Right ventricle myocardium superior (tissue), 1 donor: ENCODE measurements at regions not wholly inside any gene's neighbourhood (a gene's known extent, or its start where the extent isn't known, plus 50 kb on each side); places are given as distances from the start of the nearest gene placed in this dataset.
"Not testable (repeated sequence)": the region's sequence is repeated elsewhere in the genome, so short reads cannot be mapped to it uniquely, and the experiment has no call there.

Experiments
- ATAC-seq: fragments of 200-7000 bp; cut with Tn5 transposase; one replicate; pipeline ENCODE4 v1.9.1; 2020; ENCODE audit warnings: mild to moderate bottlenecking; ENCODE audit not compliant: poor library complexity
- DNase-seq: peaks from one replicate; pipeline ENCODE4 v3.0.0-alpha.2; 2020
- intact Hi-C: fragments of 100-400 bp; cut with DNase I; formaldehyde crosslinking; loops from one replicate; pipeline ENCODE4 v1.11.2; 2022
- donor health status: DM: no; HTN: yes; CAD: no; lungs with severe emphysema.

GRCh38 chr3:30303770-30304169 is 302.6 kb upstream of the TGFBR2 start:
- DNase-seq (no peak), ATAC-seq (no peak)
- intact Hi-C loops: no loop called here

- no peak for DNase-seq
- no peak for ATAC-seq
- intact Hi-C loops: no loop called here
Measured at GRCh38 chr3:30305021-30305420, 301.4 kb upstream of the TGFBR2 start.

- intact Hi-C loops: no loop called here
- ATAC-seq: no peak
- DNase-seq: no peak
Measured at GRCh38 chr3:30306896-30307295, 299.5 kb upstream of the TGFBR2 start.

- DNase-seq: no peak
- no peak for ATAC-seq
- intact Hi-C loops: no loop called here
Measured at GRCh38 chr3:30307372-30307950, 298.9 kb upstream of the TGFBR2 start.

DNA sequence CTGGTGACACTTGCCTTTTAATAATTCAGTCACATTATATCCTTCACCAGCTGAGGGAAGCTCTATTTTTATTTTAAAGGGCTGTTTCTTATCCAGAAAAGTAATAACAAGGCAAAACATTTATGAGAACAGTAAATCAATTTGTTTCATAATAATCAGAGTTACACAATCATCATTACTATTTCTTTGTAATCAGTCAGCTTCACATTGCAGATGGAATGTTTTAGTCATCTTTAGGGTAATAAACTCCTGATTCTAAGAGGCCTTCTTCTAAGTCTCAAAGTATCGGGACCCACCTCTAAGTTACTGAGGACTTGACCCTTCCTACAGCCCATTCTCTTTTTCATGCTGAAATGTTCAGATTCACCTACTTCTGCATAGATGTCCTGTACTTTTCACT is 298.3 kb upstream of the TGFBR2 start:
- peak; percentile 26 for ATAC-seq
- DNase-seq: no peak
- intact Hi-C loops: no loop called here

DNA sequence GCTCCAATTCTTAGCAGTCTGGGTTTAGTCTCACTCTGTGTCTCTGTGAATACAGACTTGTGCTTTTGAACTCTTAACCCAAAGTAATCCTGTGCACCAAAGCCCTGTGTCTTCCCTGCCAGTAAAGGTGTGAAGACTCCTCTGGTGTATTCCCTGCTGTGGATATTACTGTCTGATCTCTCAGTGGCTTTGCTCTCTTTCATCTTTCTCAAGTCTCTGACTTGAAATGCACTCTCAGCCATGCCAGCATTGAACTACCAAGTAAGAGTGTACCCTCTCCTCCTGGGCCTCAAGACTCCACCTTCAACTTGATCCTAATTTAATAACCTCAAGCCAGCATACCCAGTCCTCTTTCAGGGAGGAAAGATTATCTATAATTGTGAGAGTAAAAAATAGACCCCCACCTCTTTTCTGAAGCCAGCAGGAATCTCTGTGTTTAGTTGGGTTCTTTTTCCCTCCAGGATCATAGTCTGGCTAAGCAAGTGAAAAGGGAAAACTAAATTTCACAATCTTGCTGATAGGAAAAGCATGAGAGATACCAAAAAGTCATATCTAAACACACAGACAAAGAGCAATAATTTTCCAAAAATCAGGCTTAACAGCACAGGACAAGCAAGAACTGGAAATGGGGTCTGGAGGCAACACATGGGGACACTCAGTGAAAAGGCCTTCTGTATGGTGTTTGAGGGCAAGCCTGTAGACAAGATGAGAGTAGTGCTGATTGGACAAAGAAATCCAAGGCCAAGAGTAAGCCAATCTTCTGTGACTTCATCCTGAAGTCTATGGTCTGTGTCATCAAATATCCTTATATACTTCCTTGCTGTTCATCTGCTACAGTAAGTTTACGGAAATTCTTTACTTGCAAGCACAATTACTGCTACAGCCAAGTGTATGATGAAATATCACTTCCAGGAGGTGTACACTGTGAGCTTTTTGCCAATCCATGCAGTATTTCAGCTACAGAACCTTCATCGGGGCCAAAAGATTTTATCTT is 296.1 kb upstream of the TGFBR2 start:
- DNase-seq (no peak), ATAC-seq (peak; percentile 36)
- intact Hi-C loops: no loop called here

DNA sequence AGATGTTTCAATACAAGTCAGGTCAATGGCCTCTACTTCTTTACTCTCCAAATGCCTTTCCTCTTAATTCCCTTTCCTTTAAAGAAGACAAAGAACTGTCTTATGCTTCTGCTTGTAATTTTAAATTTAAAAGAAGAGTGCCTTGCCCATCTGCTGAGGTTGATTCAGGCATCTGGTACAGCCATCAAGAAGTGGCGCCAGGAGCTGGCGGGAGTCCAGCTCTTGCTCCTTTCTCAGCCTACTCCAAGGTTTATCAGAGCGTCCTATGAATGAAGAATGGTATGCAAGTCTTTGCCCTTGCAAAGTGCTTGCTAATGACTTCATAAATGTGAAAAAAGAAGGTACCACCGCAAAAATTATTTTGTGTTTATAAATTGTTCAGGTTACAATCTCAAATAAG is 294.6 kb upstream of the TGFBR2 start:
- ATAC-seq: no peak
- peak; percentile 67 for DNase-seq
- intact Hi-C loops: no loop called here

DNA sequence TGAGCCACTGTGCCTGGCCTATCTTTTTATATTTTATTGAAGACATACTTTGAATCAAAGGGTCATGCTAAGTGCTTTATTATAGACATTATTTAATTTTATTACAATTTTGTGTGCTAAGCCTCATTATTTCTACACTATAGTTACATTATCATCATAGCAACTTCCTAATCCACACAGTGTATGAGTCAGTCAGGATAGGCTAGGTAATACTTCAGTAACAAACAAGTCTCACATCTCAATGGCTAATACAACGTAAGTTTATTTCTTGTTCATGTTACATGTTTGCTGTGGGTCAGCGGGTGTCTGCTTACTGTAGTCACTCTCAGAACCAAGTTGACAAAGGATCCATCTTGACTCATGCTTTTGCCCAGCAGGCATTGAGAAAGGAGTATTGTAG is 292.6 kb upstream of the TGFBR2 start:
- no peak for DNase-seq
- intact Hi-C loops: no loop called here
- no peak for ATAC-seq

DNA sequence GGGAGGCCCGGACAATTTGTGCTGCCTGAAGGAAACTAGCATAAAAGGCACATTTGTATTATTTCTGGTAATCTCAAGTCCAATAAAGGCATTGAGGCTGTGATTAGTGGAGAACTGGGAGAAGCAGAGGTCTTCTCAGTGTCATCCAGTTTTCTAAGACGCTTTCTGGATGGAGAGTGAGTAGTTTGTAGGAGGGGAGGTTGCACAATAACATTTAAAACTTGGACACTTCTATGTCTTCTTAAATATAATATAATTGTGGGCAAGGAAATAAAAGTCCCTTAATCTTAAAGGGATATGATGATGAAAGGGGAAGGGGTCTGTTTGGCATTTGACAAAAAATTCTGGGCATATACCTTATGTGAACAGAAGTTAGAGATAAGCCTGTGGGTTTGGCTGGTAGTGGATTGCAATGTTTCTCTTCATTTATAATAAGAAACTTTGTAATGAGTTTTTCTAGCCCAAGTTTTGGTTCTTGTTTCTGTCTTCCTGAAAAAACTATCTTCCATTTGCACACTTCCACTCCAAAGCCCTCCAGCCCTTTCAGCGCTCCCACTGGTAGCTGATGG is 291.6 kb upstream of the TGFBR2 start:
- intact Hi-C loops: no loop called here
- no peak for DNase-seq
- ATAC-seq: peak; percentile 62

DNA sequence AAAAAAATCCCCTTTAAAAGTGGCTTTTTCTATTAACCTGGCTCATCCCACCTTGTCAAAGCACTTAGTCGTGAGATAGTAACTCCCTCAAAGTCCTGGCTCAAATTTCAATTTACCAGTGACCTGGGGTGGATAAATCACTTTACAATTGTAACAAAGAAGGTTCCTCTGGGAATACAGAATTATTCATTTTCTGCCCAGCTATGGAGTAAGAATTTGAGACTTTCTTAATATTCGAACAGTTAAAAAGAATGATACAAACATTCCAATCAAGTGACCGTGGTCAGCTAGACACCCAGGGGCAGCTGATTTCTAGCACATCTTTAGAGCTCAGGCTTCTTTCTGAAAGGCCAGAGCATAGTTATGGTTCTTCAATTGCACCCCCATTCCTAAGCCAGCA is 291.0 kb upstream of the TGFBR2 start:
- intact Hi-C loops: no loop called here
- DNase-seq (no peak), ATAC-seq (no peak)

- intact Hi-C loops: no loop called here
- ATAC-seq (no peak), DNase-seq (no peak)
Measured at GRCh38 chr3:30317561-30317960, 288.8 kb upstream of the TGFBR2 start.

GRCh38 chr3:30318110-30318509 is 288.3 kb upstream of the TGFBR2 start:
- intact Hi-C loops: no loop called here
- DNase-seq (no peak), ATAC-seq (no peak)

GRCh38 chr3:30319713-30320112 is 286.7 kb upstream of the TGFBR2 start:
- peak; percentile 65 for ATAC-seq
- DNase-seq: no peak
- intact Hi-C loops: no loop called here

- DNase-seq: no peak
- intact Hi-C loops: no loop called here
- ATAC-seq: no peak
Measured at GRCh38 chr3:30320392-30320791, 286.0 kb upstream of the TGFBR2 start.

- intact Hi-C loops: no loop called here
- no peak for DNase-seq
- no peak for ATAC-seq
Measured at GRCh38 chr3:30321065-30321464, 285.3 kb upstream of the TGFBR2 start.

GRCh38 chr3:30323649-30324048 is 282.8 kb upstream of the TGFBR2 start:
- ATAC-seq, DNase-seq, intact Hi-C loops: not testable (repeated sequence)

GRCh38 chr3:30324587-30324986 is 281.8 kb upstream of the TGFBR2 start:
- ATAC-seq: peak; percentile 58
- intact Hi-C loops: no loop called here
- DNase-seq: no peak

- intact Hi-C loops, ATAC-seq, DNase-seq: not testable (repeated sequence)
Measured at GRCh38 chr3:30327976-30328375, 278.4 kb upstream of the TGFBR2 start.

- DNase-seq, intact Hi-C loops, ATAC-seq: not testable (repeated sequence)
Measured at GRCh38 chr3:30328935-30329334, 277.5 kb upstream of the TGFBR2 start.

- intact Hi-C loops: no loop called here
- ATAC-seq (no peak), DNase-seq (no peak)
Measured at GRCh38 chr3:30331519-30331918, 274.9 kb upstream of the TGFBR2 start.
